ENCODE measurements at regions not wholly inside any gene's neighbourhood (a gene's known extent, or its start where the extent isn't known, plus 50 kb on each side); places are given as distances from the start of the nearest gene placed in this dataset.
A peak's percentile ranks its signal among the peaks of the same experiment; 100 is the strongest.
"Not testable (repeated sequence)": the region's sequence is repeated elsewhere in the genome, so short reads cannot be mapped to it uniquely, and the experiment has no call there.

GRCh38 chr2:13696601-13697000 is 935.9 kb upstream of the LRATD1 start:
- H3K4me3 ChIP-seq = no peak overlapping the region
- H3K9me3 ChIP-seq = no peaks in the 10 kb centered on the region
- intact Hi-C loops (cut with DNase I) = no loop called here
- H3K27me3 ChIP-seq = no peaks in the 10 kb centered on the region
- no peak for ATAC-seq
- no peaks in the 10 kb centered on the region for H3K4me1 ChIP-seq
- no peak for DNase-seq
- TF ChIP-seq POLR2A (IDR thresholded peaks at IDR 0.05) (no peak), CTCF (IDR thresholded peaks at IDR 0.05) (no peak)
- 87 to 90% methylated on average over 5 of the region's 5 CpGs for WGBS, 2 donors
- no peaks in the 10 kb centered on the region for H3K36me3 ChIP-seq (replicated peaks in 1 of 2; ENCODE audit: insufficient read depth in 1 of 2, low read depth in 2 of 2)
- no peak overlapping the region for H3K27ac ChIP-seq

- no peaks in the 10 kb centered on the region for H3K36me3 ChIP-seq (replicated peaks in 1 of 2; ENCODE audit: insufficient read depth in 1 of 2, low read depth in 2 of 2)
- no peak overlapping the region for H3K27ac ChIP-seq
- ATAC-seq (no peak), DNase-seq (no peak)
- H3K4me3 ChIP-seq = no peak overlapping the region
- no peak for TF ChIP-seq CTCF (IDR thresholded peaks at IDR 0.05)
- TF ChIP-seq POLR2A (IDR thresholded peaks at IDR 0.05) = no peak
- 56 to 61% methylated on average over 1 of the region's 1 CpG for WGBS, 2 donors
- no peaks in the 10 kb centered on the region for H3K27me3 ChIP-seq
- H3K9me3 ChIP-seq = no peaks in the 10 kb centered on the region
- H3K4me1 ChIP-seq = no peaks in the 10 kb centered on the region
- intact Hi-C loops (cut with DNase I) = no loop called here
Observed at GRCh38 chr2:13698847-13699246, 933.7 kb upstream of the LRATD1 start.

DNA sequence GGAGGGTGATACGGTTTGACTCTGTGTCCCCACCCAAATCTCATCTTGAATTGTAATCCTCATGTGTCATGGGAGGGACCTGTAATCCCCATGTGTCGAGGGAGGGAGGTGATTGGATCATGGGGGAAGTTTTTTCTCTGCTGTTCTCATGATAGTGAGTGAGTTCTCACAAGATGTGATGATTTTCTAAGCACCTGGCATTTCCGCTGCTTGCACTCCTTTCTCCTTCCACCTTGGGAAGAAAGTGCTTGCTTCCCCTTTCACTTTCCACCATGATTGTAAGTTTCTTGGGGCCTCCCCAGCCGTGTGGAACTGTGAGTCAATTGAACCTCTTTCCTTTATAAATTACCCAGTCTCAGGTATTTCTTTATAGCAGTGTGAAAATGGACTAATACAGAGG is 932.6 kb upstream of the LRATD1 start:
- ATAC-seq; DNase-seq; H3K9me3 ChIP-seq; H3K27me3 ChIP-seq; H3K4me3 ChIP-seq; intact Hi-C loops (cut with DNase I); H3K27ac ChIP-seq; H3K36me3 ChIP-seq (replicated peaks in 1 of 2; ENCODE audit: insufficient read depth in 1 of 2, low read depth in 2 of 2); H3K4me1 ChIP-seq: not testable (repeated sequence)
- 63 to 66% methylated on average over 4 of the region's 4 CpGs for WGBS, 2 donors

- WGBS, 2 donors = 9% methylated on average over 2 of the region's 2 CpGs
- Histone ChIP-seq H3K9me3 (no peaks in the 10 kb centered on the region), H3K4me3 (no peak overlapping the region), H3K27me3 (no peaks in the 10 kb centered on the region), H3K4me1 (peaks cover 26% of the 10 kb centered on the region), H3K27ac (peak overlapping the region in 2 of 4 donors; percentile 45 to 51), H3K36me3 (replicated peaks in 1 of 2; ENCODE audit: insufficient read depth in 1 of 2, low read depth in 2 of 2) (no peaks in the 10 kb centered on the region)
- TF ChIP-seq POLR2A (IDR thresholded peaks at IDR 0.05) (no peak), CTCF (IDR thresholded peaks at IDR 0.05) (no peak)
- ATAC-seq (peak; percentile 88), DNase-seq (peak in 3 of 4 donors; percentile 12 to 27 (median 22))
- intact Hi-C loops (cut with DNase I) = no loop called here
Observed at GRCh38 chr2:13711154-13711553, 921.4 kb upstream of the LRATD1 start.

GRCh38 chr2:13714466-13714865 is 918.1 kb upstream of the LRATD1 start:
- 76 to 82% methylated on average over 3 of the region's 3 CpGs for WGBS, 2 donors
- no peaks in the 10 kb centered on the region for H3K27me3 ChIP-seq
- H3K27ac ChIP-seq = no peak overlapping the region
- no peak overlapping the region for H3K4me3 ChIP-seq
- TF ChIP-seq POLR2A (IDR thresholded peaks at IDR 0.05) (no peak), CTCF (IDR thresholded peaks at IDR 0.05) (no peak)
- no peaks in the 10 kb centered on the region for H3K36me3 ChIP-seq (replicated peaks in 1 of 2; ENCODE audit: insufficient read depth in 1 of 2, low read depth in 2 of 2)
- ATAC-seq (no peak), DNase-seq (no peak)
- no peaks in the 10 kb centered on the region for H3K9me3 ChIP-seq
- intact Hi-C loops (cut with DNase I) = no loop called here
- H3K4me1 ChIP-seq = peaks cover 21% of the 10 kb centered on the region

Data from body of pancreas (tissue), 4 donors.